ENCODE measurements at regions not wholly inside any gene's neighbourhood (a gene's known extent, or its start where the extent isn't known, plus 50 kb on each side); places are given as distances from the start of the nearest gene placed in this dataset.

- H3K27ac ChIP-seq (ENCODE audit: low read depth, low read length), result no peak overlapping the region
- H3K27me3 ChIP-seq (ENCODE audit: control insufficient read depth, insufficient read depth, low read length), result no peaks in the 10 kb centered on the region
- H3K4me3 ChIP-seq (ENCODE audit: low read depth, low read length), result no peak overlapping the region
- no peaks in the 10 kb centered on the region for H3K36me3 ChIP-seq (ENCODE audit: control insufficient read depth, insufficient read depth, low read length)
- peaks cover 10% of the 10 kb centered on the region for H3K9me3 ChIP-seq (ENCODE audit: control insufficient read depth, insufficient read depth, low read length)
- no peak overlapping the region for H3K9ac ChIP-seq (ENCODE audit: low read depth, low read length)
- no peaks in the 10 kb centered on the region for H3K4me1 ChIP-seq (ENCODE audit: control insufficient read depth, insufficient read depth, low read length)
Measured at GRCh38 chr3:163056874-163057497, 1560.4 kb downstream of the OTOL1 start.

DNA sequence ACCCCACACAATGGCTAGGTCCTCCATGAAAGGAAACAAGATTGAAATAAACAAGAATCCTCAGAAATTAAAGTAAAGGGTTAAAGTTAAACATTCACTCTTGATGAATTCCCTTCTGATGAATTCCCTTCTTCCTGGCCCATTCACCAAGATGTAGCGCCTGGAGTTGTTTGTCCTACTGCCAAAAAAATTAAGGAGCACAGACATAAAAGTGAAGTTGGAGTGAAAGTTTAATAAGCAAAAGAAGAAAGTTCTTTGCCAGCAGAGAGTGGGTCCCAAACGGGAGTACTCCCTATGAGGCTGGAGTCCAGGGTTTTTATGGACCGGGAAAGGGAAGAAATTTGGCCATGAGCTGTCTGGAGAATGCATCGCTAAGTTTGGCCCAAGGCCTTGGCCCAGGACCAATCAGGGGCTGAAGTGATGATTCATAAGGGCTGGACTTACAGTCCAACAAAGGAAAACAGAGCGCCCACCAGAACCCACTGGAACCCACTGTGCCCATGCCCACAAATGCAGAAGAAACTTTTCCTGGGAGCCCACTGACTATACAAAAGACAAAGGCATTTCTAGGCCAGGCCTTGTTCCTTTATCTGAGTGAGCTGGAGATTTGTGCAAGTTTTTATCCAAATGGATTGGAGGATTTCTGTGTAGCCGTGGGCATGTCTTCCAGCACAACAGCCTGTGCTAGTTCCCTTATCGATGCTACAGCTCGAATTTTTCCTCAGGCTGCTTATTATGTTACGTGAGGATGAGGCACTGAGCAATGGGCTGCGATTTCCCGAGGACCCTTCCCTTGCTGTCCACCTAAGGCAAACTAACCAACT lies 1561.6 kb downstream of the OTOL1 start:
- no peak overlapping the region for H3K27ac ChIP-seq (ENCODE audit: low read depth, low read length)
- no peak overlapping the region for H3K4me3 ChIP-seq (ENCODE audit: low read depth, low read length)
- H3K9me3 ChIP-seq (ENCODE audit: control insufficient read depth, insufficient read depth, low read length), result peaks cover 6% of the 10 kb centered on the region
- no peaks in the 10 kb centered on the region for H3K4me1 ChIP-seq (ENCODE audit: control insufficient read depth, insufficient read depth, low read length)
- no peak overlapping the region for H3K9ac ChIP-seq (ENCODE audit: low read depth, low read length)
- no peaks in the 10 kb centered on the region for H3K27me3 ChIP-seq (ENCODE audit: control insufficient read depth, insufficient read depth, low read length)
- no peaks in the 10 kb centered on the region for H3K36me3 ChIP-seq (ENCODE audit: control insufficient read depth, insufficient read depth, low read length)

DNA sequence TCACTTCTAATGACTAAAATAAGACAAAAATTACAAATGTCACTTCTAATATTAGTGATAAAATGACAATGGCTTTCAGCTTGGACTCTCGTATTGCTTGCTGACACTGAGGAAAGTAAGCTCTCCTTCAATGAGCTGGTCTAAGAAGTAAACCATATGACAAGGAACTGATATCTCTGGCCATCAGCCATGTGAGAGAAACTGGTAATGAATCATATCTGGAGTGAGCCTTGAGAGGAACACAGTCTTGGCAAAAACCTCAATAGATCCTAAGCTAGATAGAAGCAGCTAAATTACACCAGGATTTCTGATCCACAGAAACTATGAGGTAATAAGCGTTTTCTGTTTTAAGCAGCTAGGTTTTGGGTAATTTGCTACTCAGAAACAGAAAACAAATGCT lies 1575.1 kb downstream of the OTOL1 start:
- Histone ChIP-seq H3K27me3 (ENCODE audit: control insufficient read depth, insufficient read depth, low read length) (no peaks in the 10 kb centered on the region), H3K9ac (ENCODE audit: low read depth, low read length) (no peak overlapping the region), H3K4me3 (ENCODE audit: low read depth, low read length) (no peak overlapping the region), H3K36me3 (ENCODE audit: control insufficient read depth, insufficient read depth, low read length) (no peaks in the 10 kb centered on the region), H3K27ac (ENCODE audit: low read depth, low read length) (no peak overlapping the region), H3K9me3 (ENCODE audit: control insufficient read depth, insufficient read depth, low read length) (peaks cover 15% of the 10 kb centered on the region), H3K4me1 (ENCODE audit: control insufficient read depth, insufficient read depth, low read length) (no peaks in the 10 kb centered on the region)
